ENCODE measurements at regions not wholly inside any gene's neighbourhood (a gene's known extent, or its start where the extent isn't known, plus 50 kb on each side); places are given as distances from the start of the nearest gene placed in this dataset.

DNA sequence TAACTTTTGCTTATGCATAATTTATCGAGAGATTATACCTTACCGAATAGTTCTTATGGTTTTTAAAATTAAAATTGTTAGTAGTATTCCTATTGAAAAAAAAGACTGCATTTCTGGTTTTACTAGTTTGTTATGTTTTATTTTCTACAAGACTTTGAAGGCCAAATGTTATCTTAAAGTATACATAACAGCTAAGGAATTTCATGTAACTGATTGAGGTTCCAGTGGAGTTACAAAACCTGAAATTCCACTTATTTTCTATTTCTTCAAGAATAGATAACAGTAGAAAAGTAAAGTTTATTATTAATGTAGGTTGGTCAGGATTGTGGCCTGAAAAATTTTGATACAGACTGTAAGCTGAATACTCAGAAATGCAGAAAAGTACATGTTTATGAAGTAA is 1216.0 kb upstream of the PCDH20 start:
- Mint-ChIP-seq H3K27ac (no peak overlapping the region), H3K4me1 (ENCODE audit: low read depth) (peaks cover 9% of the 10 kb centered on the region), H3K36me3 (ENCODE audit: insufficient read depth) (no peaks in the 10 kb centered on the region), H3K27me3 (no peaks in the 10 kb centered on the region), H3K4me3 (ENCODE audit: low read depth) (no peak overlapping the region), H3K9me3 (ENCODE audit: low read depth) (peaks cover 13% of the 10 kb centered on the region)
- DNase-seq (ENCODE audit: low spot score, unreplicated experiment) = no peak
- TF ChIP-seq, protein P1, sequence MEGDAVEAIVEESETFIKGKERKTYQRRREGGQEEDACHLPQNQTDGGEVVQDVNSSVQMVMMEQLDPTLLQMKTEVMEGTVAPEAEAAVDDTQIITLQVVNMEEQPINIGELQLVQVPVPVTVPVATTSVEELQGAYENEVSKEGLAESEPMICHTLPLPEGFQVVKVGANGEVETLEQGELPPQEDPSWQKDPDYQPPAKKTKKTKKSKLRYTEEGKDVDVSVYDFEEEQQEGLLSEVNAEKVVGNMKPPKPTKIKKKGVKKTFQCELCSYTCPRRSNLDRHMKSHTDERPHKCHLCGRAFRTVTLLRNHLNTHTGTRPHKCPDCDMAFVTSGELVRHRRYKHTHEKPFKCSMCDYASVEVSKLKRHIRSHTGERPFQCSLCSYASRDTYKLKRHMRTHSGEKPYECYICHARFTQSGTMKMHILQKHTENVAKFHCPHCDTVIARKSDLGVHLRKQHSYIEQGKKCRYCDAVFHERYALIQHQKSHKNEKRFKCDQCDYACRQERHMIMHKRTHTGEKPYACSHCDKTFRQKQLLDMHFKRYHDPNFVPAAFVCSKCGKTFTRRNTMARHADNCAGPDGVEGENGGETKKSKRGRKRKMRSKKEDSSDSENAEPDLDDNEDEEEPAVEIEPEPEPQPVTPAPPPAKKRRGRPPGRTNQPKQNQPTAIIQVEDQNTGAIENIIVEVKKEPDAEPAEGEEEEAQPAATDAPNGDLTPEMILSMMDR (IDR thresholded peaks at IDR 0.05; ENCODE audit: unreplicated experiment) = no peak

DNA sequence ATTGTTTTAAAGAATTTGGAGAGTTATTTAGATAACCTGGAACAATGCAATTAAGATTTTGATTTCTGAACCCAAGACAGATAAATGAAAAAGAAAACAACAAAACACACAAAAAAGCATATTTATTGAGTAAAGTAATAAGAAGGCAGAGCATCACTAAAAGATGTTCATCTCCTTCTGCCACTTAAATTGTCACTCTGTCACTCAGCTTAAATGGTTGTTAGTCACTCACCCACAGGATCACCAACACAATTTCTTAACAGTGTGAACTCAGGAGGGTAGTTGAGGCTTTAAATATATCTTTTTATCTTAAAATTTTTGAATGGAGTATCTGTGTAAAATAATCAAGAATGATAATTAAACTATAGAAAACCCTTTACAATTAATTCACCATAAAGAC is 1215.5 kb upstream of the PCDH20 start:
- H3K4me3 Mint-ChIP-seq (ENCODE audit: low read depth) = no peak overlapping the region
- peaks cover 13% of the 10 kb centered on the region for H3K9me3 Mint-ChIP-seq (ENCODE audit: low read depth)
- TF ChIP-seq, protein P1 (IDR thresholded peaks at IDR 0.05; ENCODE audit: unreplicated experiment) = no peak

DNA sequence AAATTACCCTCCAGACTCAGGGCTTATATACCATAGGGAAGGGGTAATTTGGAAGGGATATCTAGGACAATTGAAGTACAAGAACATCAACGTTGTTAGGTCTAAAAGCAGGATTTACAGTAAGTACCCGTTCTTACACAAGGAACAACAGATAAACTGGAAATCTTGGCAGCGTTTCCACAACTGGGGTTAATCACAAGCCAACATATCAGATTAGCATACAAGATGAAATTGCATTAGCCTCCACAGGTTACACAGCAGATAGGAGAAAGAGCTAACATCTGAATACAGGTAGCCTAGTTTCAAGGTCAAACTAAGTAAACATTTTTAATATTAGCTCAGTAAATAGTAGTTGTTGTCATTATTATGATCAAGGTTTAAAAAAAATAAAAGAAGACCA is 1214.0 kb upstream of the PCDH20 start:
- H3K36me3 Mint-ChIP-seq (ENCODE audit: insufficient read depth) = no peaks in the 10 kb centered on the region
- H3K4me3 Mint-ChIP-seq (ENCODE audit: low read depth) = no peak overlapping the region
- DNase-seq (ENCODE audit: low spot score, unreplicated experiment) = no peak
- peaks cover 9% of the 10 kb centered on the region for H3K9me3 Mint-ChIP-seq (ENCODE audit: low read depth)
- H3K4me1 Mint-ChIP-seq (ENCODE audit: low read depth) = peaks cover 9% of the 10 kb centered on the region
- TF ChIP-seq, protein P1 (IDR thresholded peaks at IDR 0.05; ENCODE audit: unreplicated experiment) = no peak
- H3K27ac Mint-ChIP-seq = no peak overlapping the region
- H3K27me3 Mint-ChIP-seq = no peaks in the 10 kb centered on the region

More for the DNA sequence above, 1215.5 kb upstream of the PCDH20 start:
- Mint-ChIP-seq H3K36me3 (ENCODE audit: insufficient read depth) (no peaks in the 10 kb centered on the region), H3K4me1 (ENCODE audit: low read depth) (peaks cover 9% of the 10 kb centered on the region), H3K27me3 (no peaks in the 10 kb centered on the region), H3K27ac (no peak overlapping the region)
- no peak for DNase-seq (ENCODE audit: low spot score, unreplicated experiment)

DNA sequence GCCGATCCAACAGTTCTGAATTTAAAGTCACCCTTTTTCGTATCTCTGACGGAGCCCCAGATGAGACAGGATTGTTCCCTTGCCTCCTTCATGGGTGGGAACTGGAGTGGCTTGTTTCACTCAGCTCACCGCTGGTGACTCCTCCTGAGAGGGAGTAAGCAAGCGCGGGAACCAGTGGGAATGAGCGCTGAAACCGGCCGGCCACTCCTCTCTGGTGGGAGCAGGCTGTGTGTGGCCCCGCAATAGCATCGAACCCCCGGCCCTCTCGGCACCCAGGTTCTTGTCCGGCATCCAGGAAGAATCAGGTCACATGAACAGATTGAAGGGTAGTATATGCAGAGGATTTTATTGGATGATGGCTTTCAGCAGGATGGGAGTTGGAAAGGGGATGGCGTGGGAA is 1211.6 kb upstream of the PCDH20 start:
- no peak overlapping the region for H3K27ac Mint-ChIP-seq
- H3K9me3 Mint-ChIP-seq (ENCODE audit: low read depth) = no peaks in the 10 kb centered on the region
- H3K27me3 Mint-ChIP-seq = no peaks in the 10 kb centered on the region
- H3K4me1 Mint-ChIP-seq (ENCODE audit: low read depth) = peaks cover 9% of the 10 kb centered on the region
- H3K36me3 Mint-ChIP-seq (ENCODE audit: insufficient read depth) = no peaks in the 10 kb centered on the region
- TF ChIP-seq, protein P1 (IDR thresholded peaks at IDR 0.05; ENCODE audit: unreplicated experiment) = no peak
- no peak overlapping the region for H3K4me3 Mint-ChIP-seq (ENCODE audit: low read depth)
- no peak for DNase-seq (ENCODE audit: low spot score, unreplicated experiment)

DNA sequence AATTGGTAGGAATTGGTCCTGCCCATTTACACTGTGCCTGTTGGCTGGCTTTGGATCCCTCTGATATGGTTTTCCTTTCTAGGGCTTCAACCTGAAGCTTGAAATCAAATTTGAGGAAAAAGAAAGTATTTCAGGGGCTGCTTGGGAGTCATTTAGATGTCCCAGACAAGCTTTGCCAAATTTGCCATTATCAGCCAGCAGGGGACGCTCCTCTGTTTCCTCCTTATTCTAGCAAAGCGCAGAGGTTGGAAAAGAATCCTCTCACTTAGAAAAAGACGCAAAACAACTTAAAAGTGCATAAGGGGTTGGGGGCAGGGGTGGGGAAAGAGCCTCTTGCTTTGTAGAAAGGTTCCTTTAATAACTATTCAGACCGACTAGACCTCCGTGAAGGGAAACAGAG is 1211.1 kb upstream of the PCDH20 start:
- DNase-seq (ENCODE audit: low spot score, unreplicated experiment) = no peak
- no peak overlapping the region for H3K27ac Mint-ChIP-seq
- peaks cover 9% of the 10 kb centered on the region for H3K4me1 Mint-ChIP-seq (ENCODE audit: low read depth)
- H3K9me3 Mint-ChIP-seq (ENCODE audit: low read depth) = peaks cover 2% of the 10 kb centered on the region
- TF ChIP-seq, protein P1 (IDR thresholded peaks at IDR 0.05; ENCODE audit: unreplicated experiment) = peak; percentile 12
- H3K4me3 Mint-ChIP-seq (ENCODE audit: low read depth) = no peak overlapping the region
- H3K36me3 Mint-ChIP-seq (ENCODE audit: insufficient read depth) = no peaks in the 10 kb centered on the region
- no peaks in the 10 kb centered on the region for H3K27me3 Mint-ChIP-seq
